ENCODE measurements at regions not wholly inside any gene's neighbourhood (a gene's known extent, or its start where the extent isn't known, plus 50 kb on each side); places are given as distances from the start of the nearest gene placed in this dataset.
"Not testable (repeated sequence)": the region's sequence is repeated elsewhere in the genome, so short reads cannot be mapped to it uniquely, and the experiment has no call there.

GRCh38 chr2:105489168-105489878 is 90.5 kb upstream of the FHL2 start:
- no peak for DNase-seq

GRCh38 chr2:105488285-105488684 is 89.4 kb upstream of the FHL2 start:
- no peak for DNase-seq

- DNase-seq, result no peak
Measured at GRCh38 chr2:105487142-105488069, 88.6 kb upstream of the FHL2 start.

GRCh38 chr2:105486762-105487141 is 87.9 kb upstream of the FHL2 start:
- no peak for DNase-seq

- no peak for DNase-seq
Measured at GRCh38 chr2:105478670-105479069, 79.8 kb upstream of the FHL2 start.

- not testable (repeated sequence) for DNase-seq
Measured at GRCh38 chr2:105477050-105477620, 78.3 kb upstream of the FHL2 start.

- DNase-seq, result no peak
Measured at GRCh38 chr2:105473011-105473410, 74.2 kb upstream of the FHL2 start.

GRCh38 chr2:105470979-105471378 is 72.1 kb upstream of the FHL2 start:
- peak; percentile 86 for DNase-seq

GRCh38 chr2:105469781-105470180 is 70.9 kb upstream of the FHL2 start:
- DNase-seq, result no peak

- DNase-seq, result no peak
Measured at GRCh38 chr2:105468582-105469042, 69.8 kb upstream of the FHL2 start.

- DNase-seq, result no peak
Measured at GRCh38 chr2:105464325-105464724, 65.5 kb upstream of the FHL2 start.

GRCh38 chr2:105460048-105460732 is 61.3 kb upstream of the FHL2 start:
- no peak for DNase-seq

- no peak for DNase-seq
Measured at GRCh38 chr2:105458076-105458475, 59.2 kb upstream of the FHL2 start.

GRCh38 chr2:105455488-105456003 is 56.7 kb upstream of the FHL2 start:
- peak; percentile 54 for DNase-seq

- peak; percentile 26 for DNase-seq
Measured at GRCh38 chr2:105454801-105455485, 56.1 kb upstream of the FHL2 start.

GRCh38 chr2:105451571-105452166 is 52.8 kb upstream of the FHL2 start:
- DNase-seq, result no peak

GRCh38 chr2:105450471-105450870 is 51.6 kb upstream of the FHL2 start:
- DNase-seq, result no peak

- peak; percentile 47 for DNase-seq
Measured at GRCh38 chr2:105449076-105449475, 50.2 kb upstream of the FHL2 start.

Data from DMS 273 treated with DMSO at 0.1 percent for 48 hours (cell line).